Sciatic nerve (tissue), 2 donors: ENCODE measurements at regions not wholly inside any gene's neighbourhood (a gene's known extent, or its start where the extent isn't known, plus 50 kb on each side); places are given as distances from the start of the nearest gene placed in this dataset.
"Not testable (repeated sequence)": the region's sequence is repeated elsewhere in the genome, so short reads cannot be mapped to it uniquely, and the experiment has no call there.

Source experiments
- ATAC-seq: fragments of 200-7000 bp; cut with Tn5 transposase; one replicate; pipeline ENCODE4 v1.9.1; 2020; ENCODE audit warnings: mild to moderate bottlenecking, moderate library complexity
- DNase-seq: peaks from one replicate; pipeline ENCODE4 v3.0.0-alpha.2; 2020; ENCODE audit warnings: low spot score
- intact Hi-C: fragments of 100-400 bp; cut with DNase I; formaldehyde crosslinking; loops from one replicate; pipeline ENCODE4 v1.14.2; 2022
- donor health status: DM: no; HTN: no; CAD: no.
- donor health status: DM: no; HTN: no; CAD: no.

- intact Hi-C loops = no loop called here
- DNase-seq = no peak
Measured at GRCh38 chr2:123463886-123464285, 561.2 kb upstream of the CNTNAP5 start.

GRCh38 chr2:123468071-123468470 lies 557.0 kb upstream of the CNTNAP5 start:
- intact Hi-C loops = no loop called here
- DNase-seq = no peak
- no peak for ATAC-seq

More at GRCh38 chr2:123463886-123464285, 561.2 kb upstream of the CNTNAP5 start:
- ATAC-seq = no peak

- DNase-seq (no peak), ATAC-seq (no peak)
- intact Hi-C loops = no loop called here
Measured at GRCh38 chr2:123481406-123481805, 543.7 kb upstream of the CNTNAP5 start.

- ATAC-seq (no peak), DNase-seq (no peak)
- intact Hi-C loops = no loop called here
Measured at GRCh38 chr2:123485056-123485455, 540.0 kb upstream of the CNTNAP5 start.

- ATAC-seq (no peak), DNase-seq (no peak)
- intact Hi-C loops = no loop called here
Measured at GRCh38 chr2:123493687-123494086, 531.4 kb upstream of the CNTNAP5 start.

- DNase-seq (no peak), ATAC-seq (no peak)
- intact Hi-C loops = no loop called here
Measured at GRCh38 chr2:123495241-123495640, 529.8 kb upstream of the CNTNAP5 start.

- intact Hi-C loops = no loop called here
- no peak for DNase-seq
- ATAC-seq = no peak
Measured at GRCh38 chr2:123500346-123500745, 524.7 kb upstream of the CNTNAP5 start.

- intact Hi-C loops = no loop called here
- DNase-seq (no peak), ATAC-seq (no peak)
Measured at GRCh38 chr2:123500988-123501387, 524.1 kb upstream of the CNTNAP5 start.

GRCh38 chr2:123502931-123503330 lies 522.2 kb upstream of the CNTNAP5 start:
- intact Hi-C loops = no loop called here
- no peak for DNase-seq
- ATAC-seq = no peak

GRCh38 chr2:123512547-123512946 lies 512.5 kb upstream of the CNTNAP5 start:
- DNase-seq (no peak), ATAC-seq (no peak)
- intact Hi-C loops = no loop called here

- intact Hi-C loops = no loop called here
- no peak for ATAC-seq
- DNase-seq = no peak
Measured at GRCh38 chr2:123513351-123513750, 511.7 kb upstream of the CNTNAP5 start.

- DNase-seq (no peak), ATAC-seq (no peak)
- intact Hi-C loops = no loop called here
Measured at GRCh38 chr2:123514613-123515207, 510.4 kb upstream of the CNTNAP5 start.

- ATAC-seq = peak; percentile 78
- intact Hi-C loops = no loop called here
- DNase-seq = no peak
Measured at GRCh38 chr2:123518367-123518766, 506.7 kb upstream of the CNTNAP5 start.

- intact Hi-C loops = no loop called here
- peak; percentile 50 for ATAC-seq
- no peak for DNase-seq
Measured at GRCh38 chr2:123521854-123522253, 503.2 kb upstream of the CNTNAP5 start.

- intact Hi-C loops, DNase-seq, ATAC-seq: not testable (repeated sequence)
Measured at GRCh38 chr2:123522498-123522897, 502.6 kb upstream of the CNTNAP5 start.

GRCh38 chr2:123528996-123529707 lies 495.9 kb upstream of the CNTNAP5 start:
- ATAC-seq = no peak
- DNase-seq = no peak
- intact Hi-C loops = no loop called here

- ATAC-seq = no peak
- no peak for DNase-seq
- intact Hi-C loops = no loop called here
Measured at GRCh38 chr2:123530004-123530403, 495.1 kb upstream of the CNTNAP5 start.

- intact Hi-C loops = no loop called here
- ATAC-seq (no peak), DNase-seq (no peak)
Measured at GRCh38 chr2:123532126-123532525, 493.0 kb upstream of the CNTNAP5 start.

GRCh38 chr2:123532994-123533393 lies 492.1 kb upstream of the CNTNAP5 start:
- ATAC-seq = no peak
- no peak for DNase-seq
- intact Hi-C loops = no loop called here

- DNase-seq (no peak), ATAC-seq (no peak)
- intact Hi-C loops = no loop called here
Measured at GRCh38 chr2:123540291-123540690, 484.8 kb upstream of the CNTNAP5 start.

- intact Hi-C loops = no loop called here
- DNase-seq (no peak), ATAC-seq (no peak)
Measured at GRCh38 chr2:123546353-123546752, 478.7 kb upstream of the CNTNAP5 start.
